Smooth muscle cell (in vitro differentiated cells): ENCODE measurements at regions not wholly inside any gene's neighbourhood (a gene's known extent, or its start where the extent isn't known, plus 50 kb on each side); places are given as distances from the start of the nearest gene placed in this dataset.

Experiments used
- DNase-seq: peaks from one replicate; lab custom pipeline; 2025; ENCODE audit not compliant: unreplicated experiment; lab: John Stamatoyannopoulos, UW
- H2AFZ ChIP-seq: fragments of 200-600 bp; sonication (generic); 2 replicates; pipeline ENCODE4 v1.6.0; 2016; ENCODE audit warnings: antibody characterized with exemption, low read depth, mild to moderate bottlenecking
- H3F3A ChIP-seq: fragments of 200-600 bp; sonication (generic); 2 replicates; pipeline ENCODE4 v1.6.0; 2017; ENCODE audit warnings: antibody characterized with exemption, low read depth
- H3K27ac ChIP-seq: fragments of 200-600 bp; sonication (generic); 2 replicates; pipeline ENCODE4 v1.5.1; 2016; ENCODE audit warnings: low read depth, mild to moderate bottlenecking
- H3K27me3 ChIP-seq: fragments of 200-600 bp; sonication (generic); 2 replicates; pipeline ENCODE4 v1.6.1; 2016; ENCODE audit warnings: low read depth, mild to moderate bottlenecking
- H3K36me3 ChIP-seq: fragments of 200-600 bp; sonication (generic); 2 replicates; pipeline ENCODE4 v1.5.1; 2016; ENCODE audit warnings: low read depth
- H3K4me1 ChIP-seq: fragments of 200-600 bp; sonication (generic); 2 replicates; pipeline ENCODE4 v1.5.1; 2016; ENCODE audit warnings: low read depth
- H3K4me2 ChIP-seq: fragments of 200-600 bp; sonication (generic); 2 replicates; pipeline ENCODE4 v1.6.0; 2016; ENCODE audit warnings: mild to moderate bottlenecking
- H3K4me3 ChIP-seq: fragments of 200-600 bp; sonication (generic); 2 replicates; pipeline ENCODE4 v1.5.1; 2016; ENCODE audit warnings: mild to moderate bottlenecking
- H3K79me2 ChIP-seq: fragments of 200-600 bp; sonication (generic); 2 replicates; pipeline ENCODE4 v1.6.0; 2016; ENCODE audit warnings: low read depth, mild to moderate bottlenecking
- H3K9ac ChIP-seq: fragments of 200-600 bp; sonication (generic); 2 replicates; pipeline ENCODE4 v1.6.0; 2016; ENCODE audit warnings: low read depth
- H3K9me3 ChIP-seq: fragments of 200-600 bp; sonication (generic); replicated peaks from 2 replicates; pipeline ENCODE4 v1.5.1; 2016; ENCODE audit warnings: low read depth
- H4K20me1 ChIP-seq: fragments of 200-600 bp; sonication (generic); 2 replicates; pipeline ENCODE4 v1.6.0; 2016; ENCODE audit warnings: low read depth
- WGBS: methylation state at CpG from one replicate; pipeline ENCODE4 v1.1.7; 2016; ENCODE audit warnings: low lambda C conversion rate; 5-methylcytosine and 5-hydroxymethylcytosine counted together
- TF ChIP-seq, protein P1 (sequence below): fragments of 200-600 bp; sonication (generic); IDR thresholded peaks from 2 replicates; pipeline ENCODE4 v1.5.1; 2017; ENCODE audit warnings: borderline replicate concordance, mild to moderate bottlenecking, antibody characterized with exemption; ENCODE audit not compliant: insufficient read depth, poor library complexity, severe bottlenecking

DNA sequence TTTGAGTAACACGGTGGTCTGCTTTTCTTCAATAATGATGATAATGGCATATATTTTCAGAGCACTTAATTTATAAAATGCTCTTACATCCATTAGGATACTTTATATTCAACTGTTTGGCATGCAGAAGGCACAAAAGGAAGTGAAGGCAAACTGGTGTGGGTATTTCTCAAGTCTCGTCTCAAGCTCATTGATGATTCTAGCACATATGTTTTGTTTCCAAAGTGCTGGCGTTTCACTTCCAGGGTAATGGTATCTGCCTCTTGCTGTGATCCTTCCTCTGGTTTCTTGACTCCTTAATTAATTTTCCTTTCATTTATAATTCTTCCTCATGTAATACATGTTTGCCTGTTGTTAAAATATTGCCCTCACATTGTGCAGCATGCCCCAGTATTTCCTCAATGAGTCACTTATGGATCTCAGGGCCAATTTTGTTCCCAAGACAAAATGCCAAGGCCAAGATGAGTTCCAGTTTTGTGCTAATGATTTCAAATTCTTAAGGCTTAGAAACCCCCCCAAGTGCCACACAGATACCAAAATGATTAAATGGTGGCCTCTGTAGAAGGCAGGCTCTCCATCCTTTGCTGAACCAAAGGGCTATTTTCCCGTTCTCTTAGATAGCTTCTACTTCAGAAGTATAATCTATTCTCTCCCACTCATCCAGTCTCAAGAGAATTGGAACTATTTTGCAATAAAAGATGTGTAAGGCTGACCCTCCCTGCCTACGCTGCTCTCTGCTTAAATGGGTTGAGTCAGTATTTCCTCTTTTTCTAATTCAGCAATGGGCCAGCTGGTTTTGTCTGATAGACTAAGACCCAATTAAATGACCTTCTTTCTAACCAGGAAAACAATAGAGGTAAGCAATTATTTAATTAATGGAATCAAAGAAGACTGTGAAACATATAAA is 171.2 kb downstream of the ZNF365 start:
- no peaks in the 10 kb centered on the region for H3K27me3 ChIP-seq
- H3K4me3 ChIP-seq = no peak overlapping the region
- H3K36me3 ChIP-seq = no peaks in the 10 kb centered on the region
- no peak overlapping the region for H2AFZ ChIP-seq
- peak overlapping the region; percentile 75 for H3K27ac ChIP-seq
- no peaks in the 10 kb centered on the region for H3K79me2 ChIP-seq
- no peak for DNase-seq
- peaks cover 8% of the 10 kb centered on the region for H3F3A ChIP-seq
- no peaks in the 10 kb centered on the region for H4K20me1 ChIP-seq
- peak overlapping the region; percentile 52 for H3K9ac ChIP-seq
- H3K4me2 ChIP-seq = peak overlapping the region; percentile 20
- peaks cover 14% of the 10 kb centered on the region for H3K4me1 ChIP-seq
- H3K9me3 ChIP-seq = no peaks in the 10 kb centered on the region
- WGBS = 50% methylated on average over 5 of the region's 5 CpGs
- TF ChIP-seq, protein P1, sequence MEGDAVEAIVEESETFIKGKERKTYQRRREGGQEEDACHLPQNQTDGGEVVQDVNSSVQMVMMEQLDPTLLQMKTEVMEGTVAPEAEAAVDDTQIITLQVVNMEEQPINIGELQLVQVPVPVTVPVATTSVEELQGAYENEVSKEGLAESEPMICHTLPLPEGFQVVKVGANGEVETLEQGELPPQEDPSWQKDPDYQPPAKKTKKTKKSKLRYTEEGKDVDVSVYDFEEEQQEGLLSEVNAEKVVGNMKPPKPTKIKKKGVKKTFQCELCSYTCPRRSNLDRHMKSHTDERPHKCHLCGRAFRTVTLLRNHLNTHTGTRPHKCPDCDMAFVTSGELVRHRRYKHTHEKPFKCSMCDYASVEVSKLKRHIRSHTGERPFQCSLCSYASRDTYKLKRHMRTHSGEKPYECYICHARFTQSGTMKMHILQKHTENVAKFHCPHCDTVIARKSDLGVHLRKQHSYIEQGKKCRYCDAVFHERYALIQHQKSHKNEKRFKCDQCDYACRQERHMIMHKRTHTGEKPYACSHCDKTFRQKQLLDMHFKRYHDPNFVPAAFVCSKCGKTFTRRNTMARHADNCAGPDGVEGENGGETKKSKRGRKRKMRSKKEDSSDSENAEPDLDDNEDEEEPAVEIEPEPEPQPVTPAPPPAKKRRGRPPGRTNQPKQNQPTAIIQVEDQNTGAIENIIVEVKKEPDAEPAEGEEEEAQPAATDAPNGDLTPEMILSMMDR = no peak

DNA sequence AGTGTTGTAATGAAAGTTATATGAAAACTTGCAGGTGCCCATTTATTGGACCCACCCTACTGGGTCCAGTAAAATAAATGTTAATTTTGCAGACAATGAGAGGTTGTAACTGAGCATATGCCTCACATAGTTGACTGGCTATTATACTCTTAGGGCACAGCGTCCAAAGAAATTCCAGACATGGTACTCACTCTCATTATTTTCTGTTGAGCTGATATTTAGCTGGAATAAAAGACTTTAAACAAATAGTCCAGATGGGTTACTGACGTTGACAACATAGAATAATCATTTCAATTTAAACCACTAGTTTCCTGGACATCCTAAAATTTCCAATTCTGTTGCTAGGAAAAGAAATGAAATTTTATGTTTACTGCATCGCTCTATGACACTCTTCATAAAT is 174.5 kb downstream of the ZNF365 start:
- H3K27ac ChIP-seq = no peak overlapping the region
- H3K36me3 ChIP-seq = no peaks in the 10 kb centered on the region
- no peaks in the 10 kb centered on the region for H3K27me3 ChIP-seq
- H3F3A ChIP-seq = peaks cover 8% of the 10 kb centered on the region
- no peaks in the 10 kb centered on the region for H4K20me1 ChIP-seq
- TF ChIP-seq, protein P1 = no peak
- no peaks in the 10 kb centered on the region for H3K9me3 ChIP-seq
- peaks cover 14% of the 10 kb centered on the region for H3K4me1 ChIP-seq
- no peak for DNase-seq
- H3K9ac ChIP-seq = no peak overlapping the region
- no peak overlapping the region for H3K4me2 ChIP-seq
- no peak overlapping the region for H3K4me3 ChIP-seq
- 56% methylated on average over 3 of the region's 3 CpGs for WGBS
- no peaks in the 10 kb centered on the region for H3K79me2 ChIP-seq
- H2AFZ ChIP-seq = no peak overlapping the region

DNA sequence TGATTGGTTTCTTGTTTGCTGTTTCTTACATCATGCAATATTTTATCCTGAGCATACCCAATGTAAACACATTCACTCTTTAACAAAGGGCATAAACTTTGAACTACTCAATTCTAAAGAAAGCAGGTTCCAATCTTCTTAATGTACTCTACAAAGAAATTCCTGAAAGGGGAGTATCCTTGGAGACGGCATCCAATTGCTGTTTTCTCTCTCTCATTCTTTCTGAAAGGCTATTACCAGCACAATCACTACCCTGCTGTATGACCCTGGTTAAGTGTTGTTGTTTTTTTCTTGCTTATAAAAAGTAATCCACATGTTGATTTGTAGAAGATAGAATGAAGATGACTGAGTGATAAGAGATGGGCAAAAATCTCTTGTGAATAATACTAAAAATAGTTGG is 176.0 kb downstream of the ZNF365 start:
- 81% methylated on average over 1 of the region's 1 CpG for WGBS
- DNase-seq = no peak
- H2AFZ ChIP-seq = no peak overlapping the region
- no peaks in the 10 kb centered on the region for H3K79me2 ChIP-seq
- H3K27me3 ChIP-seq = no peaks in the 10 kb centered on the region
- peaks cover 3% of the 10 kb centered on the region for H3K4me1 ChIP-seq
- H3K9me3 ChIP-seq = no peaks in the 10 kb centered on the region
- H3K36me3 ChIP-seq = no peaks in the 10 kb centered on the region
- TF ChIP-seq, protein P1 = no peak
- H3K27ac ChIP-seq = no peak overlapping the region
- no peaks in the 10 kb centered on the region for H3F3A ChIP-seq
- no peak overlapping the region for H3K4me3 ChIP-seq
- no peak overlapping the region for H3K4me2 ChIP-seq
- no peaks in the 10 kb centered on the region for H4K20me1 ChIP-seq
- H3K9ac ChIP-seq = no peak overlapping the region
